DND-41 (cell line): ENCODE measurements at regions not wholly inside any gene's neighbourhood (a gene's known extent, or its start where the extent isn't known, plus 50 kb on each side); places are given as distances from the start of the nearest gene placed in this dataset.

Experiments
- CTCF ChIP-seq: IDR thresholded peaks from 2 replicates; pipeline ENCODE4 v1.5.1; 2012; ENCODE audit warnings: borderline replicate concordance, low read length, moderate library complexity, mild to moderate bottlenecking; ENCODE audit not compliant: poor library complexity, severe bottlenecking; ENCODE audit errors: extremely low read depth
- EZH2 ChIP-seq: IDR thresholded peaks from 3 replicates; pipeline ENCODE4 v1.6.1; 2012; ENCODE audit warnings: borderline replicate concordance, low read depth, mild to moderate bottlenecking, moderate library complexity, low read length, inconsistent platforms; ENCODE audit not compliant: severe bottlenecking

- TF ChIP-seq CTCF = no peak
- TF ChIP-seq EZH2 = no peak
Measured at GRCh38 chr11:114915871-114916805, 237.8 kb downstream of the NXPE2 start.
